GM23338 (cell line): ENCODE measurements at regions not wholly inside any gene's neighbourhood (a gene's known extent, or its start where the extent isn't known, plus 50 kb on each side); places are given as distances from the start of the nearest gene placed in this dataset.

Experiments
- ATAC-seq: fragments of 200-7000 bp; cut with Tn5 transposase; 3 replicates; pipeline ENCODE4 v1.9.1; 2020
- DNase-seq: peaks from one replicate; pipeline ENCODE4 v3.0.0-alpha.2; 2015; ENCODE audit warnings: low spot score
- H2AFZ ChIP-seq: fragments of 200-600 bp; sonication (generic); 2 replicates; pipeline ENCODE4 v1.8.0; 2016; ENCODE audit warnings: antibody characterized with exemption, mild to moderate bottlenecking, moderate library complexity
- H3F3A ChIP-seq: fragments of 200-600 bp; sonication (generic); replicated peaks from 2 replicates; pipeline ENCODE4 v1.8.0; 2017; ENCODE audit warnings: antibody characterized with exemption, mixed run types, low read depth
- H3K27ac ChIP-seq: fragments of 200-600 bp; sonication (generic); 2 replicates; pipeline ENCODE4 v1.6.1; 2016; ENCODE audit warnings: low read depth
- H3K27me3 ChIP-seq: fragments of 200-600 bp; sonication (generic); 2 replicates; pipeline ENCODE4 v1.8.0; 2016; ENCODE audit warnings: mild to moderate bottlenecking, mixed run types, moderate library complexity; ENCODE audit not compliant: insufficient read depth
- H3K36me3 ChIP-seq: fragments of 200-600 bp; sonication (generic); 2 replicates; pipeline ENCODE4 v1.8.0; 2016; ENCODE audit warnings: mild to moderate bottlenecking; ENCODE audit not compliant: insufficient read depth
- H3K4me1 ChIP-seq: fragments of 200-600 bp; sonication (generic); 2 replicates; pipeline ENCODE4 v1.8.0; 2016; ENCODE audit warnings: mild to moderate bottlenecking, moderate library complexity; ENCODE audit not compliant: insufficient read depth
- H3K4me2 ChIP-seq: fragments of 200-600 bp; sonication (generic); 2 replicates; pipeline ENCODE4 v1.7.1; 2017; ENCODE audit warnings: mixed run types
- H3K4me3 ChIP-seq: fragments of 200-600 bp; sonication (generic); 2 replicates; pipeline ENCODE4 v1.6.1; 2016; ENCODE audit warnings: mixed run types
- H3K79me2 ChIP-seq: fragments of 200-600 bp; sonication (generic); replicated peaks from 2 replicates; pipeline ENCODE4 v1.8.0; 2017; ENCODE audit warnings: mild to moderate bottlenecking; ENCODE audit not compliant: insufficient read depth
- H3K9me2 ChIP-seq: fragments of 200-600 bp; sonication (generic); 2 replicates; pipeline ENCODE4 v1.8.0; 2017; ENCODE audit not compliant: insufficient read depth
- H4K20me1 ChIP-seq: fragments of 200-600 bp; sonication (generic); replicated peaks from 2 replicates; pipeline ENCODE4 v1.8.0; 2017; ENCODE audit warnings: mild to moderate bottlenecking; ENCODE audit not compliant: insufficient read depth
- H3K27ac Mint-ChIP-seq: 2 replicates; pipeline ENCODE4 v1.8.0; 2020; ENCODE audit warnings: inconsistent platforms, mild to moderate bottlenecking, moderate library complexity, mixed read lengths
- H3K27me3 Mint-ChIP-seq: 3 replicates; pipeline ENCODE4 v1.8.0; 2022; ENCODE audit warnings: low read depth, mild to moderate bottlenecking, moderate library complexity, mixed read lengths, inconsistent platforms; ENCODE audit not compliant: insufficient read depth, poor library complexity
- H3K36me3 Mint-ChIP-seq: 3 replicates; pipeline ENCODE4 v1.8.0; 2021; ENCODE audit warnings: low read depth, mild to moderate bottlenecking, inconsistent platforms, moderate library complexity, mixed read lengths
- H3K4me1 Mint-ChIP-seq: 3 replicates; pipeline ENCODE4 v1.8.0; 2020; ENCODE audit warnings: mild to moderate bottlenecking, inconsistent platforms, mixed read lengths
- H3K4me3 Mint-ChIP-seq: 3 replicates; pipeline ENCODE4 v1.8.0; 2021; ENCODE audit warnings: moderate library complexity, mild to moderate bottlenecking, inconsistent platforms, mixed read lengths
- H3K9me3 Mint-ChIP-seq: 3 replicates; pipeline ENCODE4 v1.8.0; 2020; ENCODE audit warnings: moderate library complexity, mild to moderate bottlenecking, inconsistent platforms, mixed read lengths
- CREB1 ChIP-seq: fragments of 250-450 bp; sonication (Bioruptor Pico); IDR thresholded peaks from 2 replicates; pipeline ENCODE4 v1.5.0; 2020; ENCODE audit warnings: low read depth, mild to moderate bottlenecking, moderate library complexity
- ETS1 ChIP-seq: IDR thresholded peaks from 2 replicates; pipeline ENCODE4 v1.6.1; 2016; ENCODE audit warnings: antibody characterized with exemption
- EZH2 ChIP-seq: fragments of 200-600 bp; sonication (generic); IDR thresholded peaks from one replicate; pipeline ENCODE4 v1.8.0; 2017; ENCODE audit warnings: antibody characterized with exemption, mild to moderate bottlenecking, low read depth; ENCODE audit not compliant: unreplicated experiment
- EZH2phosphoT487 ChIP-seq: fragments of 200-600 bp; sonication (generic); IDR thresholded peaks from one replicate; pipeline ENCODE4 v1.8.1; 2018; ENCODE audit warnings: antibody characterized with exemption; ENCODE audit not compliant: unreplicated experiment
- JUNB ChIP-seq: IDR thresholded peaks from one replicate; pipeline ENCODE4 v1.6.1; 2016; ENCODE audit warnings: antibody characterized with exemption; ENCODE audit not compliant: unreplicated experiment
- STAT1 ChIP-seq: IDR thresholded peaks from one replicate; pipeline ENCODE4 v1.6.1; 2016; ENCODE audit warnings: antibody characterized with exemption; ENCODE audit not compliant: unreplicated experiment
- ZNF462 ChIP-seq: fragments of 250-450 bp; sonication (Bioruptor Pico); IDR thresholded peaks from 2 replicates; pipeline ENCODE4 v1.5.0; 2020; ENCODE audit warnings: mild to moderate bottlenecking, moderate library complexity
- TF ChIP-seq, protein P1 (sequence below): IDR thresholded peaks from one replicate; pipeline ENCODE4 v1.6.1; 2018; ENCODE audit warnings: antibody characterized with exemption; ENCODE audit not compliant: unreplicated experiment
- TF ChIP-seq, protein P2 (sequence below), 2 experiments: fragments of 200-600 bp in 1 of 2; sonication (generic) in 1 of 2; conservative IDR thresholded peaks; 2 replicates each; pipeline versions ENCODE4 v1.5.1 to v1.6.1; 2016 to 2017; ENCODE audit warnings: antibody characterized with exemption in 2 of 2, low read depth in 2 of 2, mild to moderate bottlenecking in 2 of 2, moderate library complexity in 1 of 2

DNA sequence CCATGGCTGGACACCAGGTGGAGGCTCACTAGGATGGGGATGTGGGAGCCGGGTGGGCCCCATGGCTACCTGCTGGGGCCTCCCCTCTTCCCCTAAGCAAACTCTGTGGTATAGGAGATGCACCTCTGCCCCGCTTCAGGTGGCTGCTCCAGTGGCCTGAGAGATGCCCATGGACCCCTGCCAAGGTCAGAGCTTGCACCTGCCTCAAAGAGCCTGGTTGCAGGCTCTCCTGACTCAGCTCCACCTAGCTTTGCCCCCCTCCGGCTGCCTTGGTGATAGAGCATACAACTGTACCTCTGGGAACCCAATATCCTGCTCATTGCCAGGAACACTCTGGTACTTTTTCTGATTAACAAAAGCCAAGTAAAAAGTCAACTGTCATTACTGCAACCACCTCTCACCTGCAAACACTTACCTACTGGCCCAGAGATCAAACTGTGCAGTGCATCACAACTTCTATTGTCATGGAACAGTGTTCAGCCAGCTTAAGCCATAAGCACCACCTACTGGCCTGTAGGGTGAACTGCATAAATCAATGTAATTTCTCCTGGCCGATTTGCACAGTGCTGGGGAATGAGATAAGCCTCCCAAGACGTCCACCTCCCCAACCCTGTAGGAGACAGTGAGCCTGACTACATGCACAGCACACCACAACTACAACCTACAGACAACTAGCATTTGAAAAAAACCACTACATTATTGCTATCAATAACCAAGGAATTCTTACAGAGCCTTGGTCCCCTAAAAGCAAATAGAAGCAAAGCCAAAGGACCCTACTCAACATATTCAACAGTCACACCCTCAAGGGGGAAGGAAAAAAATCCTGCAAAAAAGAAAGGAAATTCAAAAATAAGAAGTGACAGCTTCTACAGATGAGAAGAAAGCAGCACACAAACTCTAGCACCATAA lies 352.4 kb upstream of the ARHGEF26 start (continued):
- TF ChIP-seq, protein P1, sequence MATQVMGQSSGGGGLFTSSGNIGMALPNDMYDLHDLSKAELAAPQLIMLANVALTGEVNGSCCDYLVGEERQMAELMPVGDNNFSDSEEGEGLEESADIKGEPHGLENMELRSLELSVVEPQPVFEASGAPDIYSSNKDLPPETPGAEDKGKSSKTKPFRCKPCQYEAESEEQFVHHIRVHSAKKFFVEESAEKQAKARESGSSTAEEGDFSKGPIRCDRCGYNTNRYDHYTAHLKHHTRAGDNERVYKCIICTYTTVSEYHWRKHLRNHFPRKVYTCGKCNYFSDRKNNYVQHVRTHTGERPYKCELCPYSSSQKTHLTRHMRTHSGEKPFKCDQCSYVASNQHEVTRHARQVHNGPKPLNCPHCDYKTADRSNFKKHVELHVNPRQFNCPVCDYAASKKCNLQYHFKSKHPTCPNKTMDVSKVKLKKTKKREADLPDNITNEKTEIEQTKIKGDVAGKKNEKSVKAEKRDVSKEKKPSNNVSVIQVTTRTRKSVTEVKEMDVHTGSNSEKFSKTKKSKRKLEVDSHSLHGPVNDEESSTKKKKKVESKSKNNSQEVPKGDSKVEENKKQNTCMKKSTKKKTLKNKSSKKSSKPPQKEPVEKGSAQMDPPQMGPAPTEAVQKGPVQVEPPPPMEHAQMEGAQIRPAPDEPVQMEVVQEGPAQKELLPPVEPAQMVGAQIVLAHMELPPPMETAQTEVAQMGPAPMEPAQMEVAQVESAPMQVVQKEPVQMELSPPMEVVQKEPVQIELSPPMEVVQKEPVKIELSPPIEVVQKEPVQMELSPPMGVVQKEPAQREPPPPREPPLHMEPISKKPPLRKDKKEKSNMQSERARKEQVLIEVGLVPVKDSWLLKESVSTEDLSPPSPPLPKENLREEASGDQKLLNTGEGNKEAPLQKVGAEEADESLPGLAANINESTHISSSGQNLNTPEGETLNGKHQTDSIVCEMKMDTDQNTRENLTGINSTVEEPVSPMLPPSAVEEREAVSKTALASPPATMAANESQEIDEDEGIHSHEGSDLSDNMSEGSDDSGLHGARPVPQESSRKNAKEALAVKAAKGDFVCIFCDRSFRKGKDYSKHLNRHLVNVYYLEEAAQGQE = no peak
- TF ChIP-seq STAT1 (no peak), JUNB (no peak), CREB1 (CRISPR knock-in tag) (peak; percentile 37; the same call in 1 of the 2 replicates), ETS1 (no peak), EZH2phosphoT487 (no peak), EZH2 (no peak)
- TF ChIP-seq, protein P2, sequence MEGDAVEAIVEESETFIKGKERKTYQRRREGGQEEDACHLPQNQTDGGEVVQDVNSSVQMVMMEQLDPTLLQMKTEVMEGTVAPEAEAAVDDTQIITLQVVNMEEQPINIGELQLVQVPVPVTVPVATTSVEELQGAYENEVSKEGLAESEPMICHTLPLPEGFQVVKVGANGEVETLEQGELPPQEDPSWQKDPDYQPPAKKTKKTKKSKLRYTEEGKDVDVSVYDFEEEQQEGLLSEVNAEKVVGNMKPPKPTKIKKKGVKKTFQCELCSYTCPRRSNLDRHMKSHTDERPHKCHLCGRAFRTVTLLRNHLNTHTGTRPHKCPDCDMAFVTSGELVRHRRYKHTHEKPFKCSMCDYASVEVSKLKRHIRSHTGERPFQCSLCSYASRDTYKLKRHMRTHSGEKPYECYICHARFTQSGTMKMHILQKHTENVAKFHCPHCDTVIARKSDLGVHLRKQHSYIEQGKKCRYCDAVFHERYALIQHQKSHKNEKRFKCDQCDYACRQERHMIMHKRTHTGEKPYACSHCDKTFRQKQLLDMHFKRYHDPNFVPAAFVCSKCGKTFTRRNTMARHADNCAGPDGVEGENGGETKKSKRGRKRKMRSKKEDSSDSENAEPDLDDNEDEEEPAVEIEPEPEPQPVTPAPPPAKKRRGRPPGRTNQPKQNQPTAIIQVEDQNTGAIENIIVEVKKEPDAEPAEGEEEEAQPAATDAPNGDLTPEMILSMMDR (conservative IDR thresholded peaks at IDR 0.05; ENCODE audit: low read depth in 2 of 2) = peak; percentile 81 to 97

DNA sequence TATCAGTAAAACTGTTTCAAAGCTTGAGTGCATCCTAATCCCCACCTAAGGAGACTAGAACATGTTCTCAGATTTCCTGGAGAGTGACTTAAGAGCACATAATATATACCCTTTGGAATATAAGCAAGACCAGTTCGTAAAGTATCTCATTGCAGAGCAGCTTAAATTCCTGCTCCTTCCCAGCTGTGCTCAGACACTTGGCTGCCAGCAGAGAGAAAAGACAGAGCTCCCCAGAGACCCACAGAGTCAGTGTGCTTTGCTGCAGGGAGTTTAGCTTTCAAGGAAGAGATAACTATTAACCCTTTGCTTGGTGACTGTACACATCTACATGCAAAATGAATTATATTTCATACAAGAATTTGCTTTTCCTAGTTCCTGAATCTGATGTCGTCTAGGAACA lies 338.1 kb upstream of the ARHGEF26 start:
- ATAC-seq (peak; percentile 88), DNase-seq (peak; percentile 23)
- H3K27me3 Mint-ChIP-seq = no peaks in the 10 kb centered on the region
- no peak overlapping the region for H3K4me2 ChIP-seq
- H3F3A ChIP-seq = no peaks in the 10 kb centered on the region
- H4K20me1 ChIP-seq = no peaks in the 10 kb centered on the region
- H3K9me2 ChIP-seq = no peaks in the 10 kb centered on the region
- H3K9me3 Mint-ChIP-seq = no peaks in the 10 kb centered on the region
- no peaks in the 10 kb centered on the region for H3K36me3 Mint-ChIP-seq
- H3K4me1 Mint-ChIP-seq = peaks cover 14% of the 10 kb centered on the region; the same call in 2 of the 3 replicates
- no peak overlapping the region; the same call in 1 of the 2 replicates for H3K27ac Mint-ChIP-seq
- no peaks in the 10 kb centered on the region for H3K4me1 ChIP-seq
- H3K36me3 ChIP-seq = no peaks in the 10 kb centered on the region
- no peak overlapping the region for H3K4me3 Mint-ChIP-seq
- H3K79me2 ChIP-seq = no peaks in the 10 kb centered on the region
- no peak overlapping the region for H3K27ac ChIP-seq
- H3K4me3 ChIP-seq = no peak overlapping the region
- peak overlapping the region; percentile 53; the same call in 1 of the 2 replicates for H2AFZ ChIP-seq
- H3K27me3 ChIP-seq = no peaks in the 10 kb centered on the region
- TF ChIP-seq ETS1 (no peak), STAT1 (no peak), ZNF462 (CRISPR knock-in tag) (no peak), JUNB (no peak)
